Stimulated activated CD8-positive, alpha-beta memory T cell treated with anti-CD3 and anti-CD28 coated beads, Interleukin-2, amount 100 ng/mL, for 48 hours (primary cell): ENCODE measurements at regions not wholly inside any gene's neighbourhood (a gene's known extent, or its start where the extent isn't known, plus 50 kb on each side); places are given as distances from the start of the nearest gene placed in this dataset.
"Not testable (repeated sequence)": the region's sequence is repeated elsewhere in the genome, so short reads cannot be mapped to it uniquely, and the experiment has no call there.

Experiments used
- DNase-seq, 2 donors: peaks; one replicate each; pipeline ENCODE4 v3.0.0-alpha.2; 2020; ENCODE audit warnings: low read depth in 2 of 2

DNA sequence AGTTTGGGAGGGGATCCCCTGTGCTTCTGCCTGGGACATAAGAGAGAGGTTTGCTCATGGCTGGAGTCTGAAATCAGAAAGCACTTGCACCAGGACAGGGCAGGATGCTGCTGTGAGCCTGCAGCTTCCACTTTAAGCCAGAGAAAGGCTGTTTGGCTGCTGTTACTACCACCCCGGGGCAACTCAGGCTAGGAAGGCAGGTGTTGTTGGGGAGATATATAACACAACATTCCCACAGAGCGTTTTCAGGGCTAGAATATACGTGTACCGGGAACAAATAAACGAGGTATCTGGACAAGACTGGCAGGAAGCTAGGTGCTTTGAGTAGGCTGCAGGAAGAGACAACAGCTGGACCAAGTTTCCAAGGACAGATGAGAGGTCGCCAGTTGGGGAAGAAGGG is 313.3 kb upstream of the CCL2 start:
- DNase-seq, result no peak

DNA sequence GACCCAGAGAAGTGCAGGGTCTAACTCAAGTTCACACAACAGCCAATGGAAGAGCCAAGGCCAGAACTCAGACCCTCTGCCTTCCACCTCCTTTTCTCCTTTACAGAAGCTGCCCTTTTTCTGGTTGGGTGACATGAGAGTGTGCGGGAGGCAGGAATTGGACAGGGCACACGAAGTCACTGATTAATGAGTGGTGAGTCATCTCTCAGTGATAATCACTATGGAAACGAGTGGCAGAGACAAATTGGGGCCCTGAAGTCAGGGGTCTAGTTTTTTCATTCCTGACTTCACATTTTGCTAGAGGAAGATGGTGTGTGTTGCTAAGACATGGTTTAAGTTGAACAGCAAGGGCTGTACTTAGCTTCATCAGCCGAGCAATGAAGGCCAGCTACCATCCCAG is 312.7 kb upstream of the CCL2 start:
- no peak for DNase-seq

DNA sequence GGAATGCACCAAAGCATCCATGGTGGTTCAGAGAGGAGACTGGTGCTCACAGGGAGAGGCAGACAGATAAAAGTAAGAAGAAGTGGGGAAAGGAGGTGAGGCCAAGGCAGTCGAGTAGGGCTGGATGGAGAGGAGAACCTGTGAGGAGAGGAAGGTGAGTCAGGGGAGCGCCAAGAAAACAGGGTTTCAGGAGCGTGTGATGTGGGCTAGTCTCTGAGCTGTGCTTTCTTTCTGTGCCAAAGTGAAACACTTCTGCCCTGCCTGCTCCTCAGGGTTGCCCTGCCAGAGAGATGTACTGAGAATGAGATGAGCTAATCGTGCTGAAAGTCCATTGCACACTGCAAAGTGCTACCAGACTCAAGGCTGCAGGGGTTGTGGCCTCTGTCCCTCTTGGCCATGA is 310.7 kb upstream of the CCL2 start:
- DNase-seq, result no peak

DNA sequence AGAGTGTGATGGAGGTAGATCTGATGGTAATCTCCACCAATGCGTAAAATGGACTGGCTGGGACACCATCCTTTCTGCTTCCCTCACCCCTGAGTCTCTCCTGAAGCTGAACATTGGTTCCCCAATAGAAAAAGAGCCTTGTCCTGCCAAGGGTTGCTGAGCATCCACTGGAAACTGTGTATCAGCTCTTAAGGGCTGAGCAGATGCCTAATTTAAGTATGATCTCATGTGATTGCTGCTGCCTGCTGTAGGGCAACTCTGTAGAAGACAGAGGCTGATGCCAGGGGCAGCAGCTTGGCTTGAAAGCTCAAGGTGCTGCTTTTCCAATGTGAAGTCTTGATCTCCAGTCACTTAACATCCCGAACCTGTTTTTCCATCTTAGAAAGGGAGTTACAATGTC is 310.3 kb upstream of the CCL2 start:
- DNase-seq, result no peak

DNA sequence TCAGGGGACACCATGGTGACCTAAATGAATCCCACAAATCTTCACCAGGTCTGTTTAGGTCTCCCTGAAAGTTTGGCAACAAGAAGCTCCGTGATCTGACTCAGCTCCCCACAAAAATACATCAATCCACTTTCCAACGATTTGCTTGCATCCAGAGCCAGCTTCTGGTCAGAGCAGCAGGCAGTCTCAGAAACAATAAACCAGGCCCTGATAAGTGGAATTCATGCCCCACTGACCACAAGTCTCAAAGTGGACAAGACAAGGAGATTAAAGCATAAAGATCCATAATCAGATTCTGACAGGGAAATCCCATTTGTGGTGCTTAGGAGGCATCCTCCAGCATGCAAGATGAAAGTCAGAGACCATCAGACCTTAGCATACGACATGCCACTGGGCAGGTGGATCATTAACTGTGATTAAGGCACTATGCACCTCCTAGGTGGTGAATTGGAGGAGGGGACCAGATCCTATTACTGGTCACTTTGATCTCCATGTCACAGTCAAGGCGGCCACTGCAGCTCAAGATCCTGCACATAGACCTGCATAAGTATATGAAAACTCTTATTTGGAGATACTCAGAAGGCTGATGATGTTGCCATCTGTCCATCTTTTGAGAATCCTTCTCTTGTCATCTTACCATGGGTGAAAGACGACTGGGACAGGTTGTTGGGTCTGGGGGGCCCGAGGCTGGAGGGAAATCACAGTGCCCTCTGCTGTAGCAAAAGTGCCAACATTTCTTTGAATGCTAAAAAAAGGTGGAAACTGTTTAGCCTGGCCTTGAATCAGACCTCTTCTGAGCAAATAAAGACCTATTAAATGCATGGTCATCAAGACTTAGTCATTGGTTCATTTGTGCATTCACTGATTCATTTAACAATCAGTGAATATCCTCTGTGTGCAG is 309.2 kb upstream of the CCL2 start:
- no peak for DNase-seq

DNA sequence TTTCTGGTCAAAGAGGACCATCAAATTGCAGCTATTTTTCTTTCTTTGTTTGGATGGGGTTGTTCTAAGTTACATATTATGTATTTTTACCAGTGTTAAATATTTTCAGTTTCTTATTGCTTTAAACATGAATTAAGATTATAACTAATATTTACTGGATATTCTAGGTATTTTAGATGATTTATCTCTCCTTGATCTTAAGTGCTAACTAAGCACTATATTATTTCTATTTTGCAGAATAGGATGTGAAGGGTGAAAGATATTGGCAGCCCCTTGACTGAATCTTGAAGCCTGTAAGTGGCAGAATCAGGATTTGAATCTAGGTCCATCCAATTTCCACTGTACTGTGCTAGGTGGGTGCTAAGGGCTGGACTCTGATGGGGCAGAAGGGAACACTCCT is 307.3 kb upstream of the CCL2 start:
- DNase-seq, result no peak

DNA sequence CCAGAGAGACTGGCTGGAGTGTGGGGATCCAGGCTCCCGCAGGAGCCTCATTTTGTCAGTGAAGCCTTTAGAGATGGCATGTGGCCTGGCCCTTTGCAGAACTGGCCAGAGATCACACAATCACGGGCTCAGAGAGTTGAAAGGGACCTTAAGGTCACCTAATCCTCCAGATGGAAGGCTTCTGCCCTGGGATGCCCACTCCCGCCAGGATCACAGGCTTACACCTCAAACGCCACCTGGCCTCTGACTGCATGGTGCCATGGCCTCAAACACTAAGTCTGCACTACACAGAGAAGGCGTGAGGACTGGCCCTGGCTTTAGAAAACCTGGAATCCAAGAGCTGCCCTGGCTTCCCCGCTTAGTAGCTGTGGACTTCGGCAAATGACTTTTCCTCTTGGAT is 306.8 kb upstream of the CCL2 start:
- no peak for DNase-seq

- DNase-seq, result no peak
Observed at GRCh38 chr17:33949100-33949499, 306.0 kb upstream of the CCL2 start.

GRCh38 chr17:33950061-33950460 is 305.0 kb upstream of the CCL2 start:
- DNase-seq, result no peak

DNA sequence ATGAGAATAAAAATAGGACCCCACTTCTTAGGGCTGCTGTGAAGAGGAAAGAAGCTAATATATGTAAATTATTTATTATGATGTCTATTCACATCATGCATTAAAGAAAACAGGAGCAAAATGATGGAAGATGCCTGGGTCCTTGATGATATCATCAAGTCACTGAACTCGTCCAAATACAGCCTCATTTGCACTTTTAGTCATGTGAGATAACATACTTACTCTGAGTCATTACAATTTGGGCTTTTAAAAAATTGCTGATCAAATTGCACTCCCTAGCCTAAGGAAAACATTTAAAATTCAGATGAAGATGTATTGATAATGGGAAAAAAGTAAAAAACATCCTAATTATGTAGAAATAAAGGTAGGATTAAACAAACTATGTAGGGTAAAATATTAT is 302.7 kb upstream of the CCL2 start:
- no peak for DNase-seq

DNA sequence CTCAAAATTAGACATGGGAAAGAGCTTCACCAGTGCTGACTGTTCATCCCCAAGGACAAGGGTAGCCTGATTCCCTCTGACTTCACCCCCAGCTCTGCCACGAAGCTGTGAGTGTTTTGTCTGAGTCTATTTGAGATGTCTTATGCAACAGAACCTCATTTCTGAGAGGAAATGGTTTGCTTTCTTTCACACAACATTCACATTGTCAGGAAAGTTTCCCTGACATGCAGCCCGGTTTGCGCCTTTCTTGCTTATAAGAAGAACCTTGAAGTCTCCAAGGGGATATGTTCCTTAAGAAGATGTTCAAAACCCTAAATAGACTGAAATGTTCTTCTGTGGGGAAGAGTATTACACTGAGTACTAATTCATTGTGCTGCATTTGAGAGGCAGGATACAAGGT is 300.5 kb upstream of the CCL2 start:
- no peak for DNase-seq

- DNase-seq, result no peak
Observed at GRCh38 chr17:33955461-33955860, 299.6 kb upstream of the CCL2 start.

GRCh38 chr17:33959098-33959497 is 296.0 kb upstream of the CCL2 start:
- DNase-seq, result not testable (repeated sequence)

DNA sequence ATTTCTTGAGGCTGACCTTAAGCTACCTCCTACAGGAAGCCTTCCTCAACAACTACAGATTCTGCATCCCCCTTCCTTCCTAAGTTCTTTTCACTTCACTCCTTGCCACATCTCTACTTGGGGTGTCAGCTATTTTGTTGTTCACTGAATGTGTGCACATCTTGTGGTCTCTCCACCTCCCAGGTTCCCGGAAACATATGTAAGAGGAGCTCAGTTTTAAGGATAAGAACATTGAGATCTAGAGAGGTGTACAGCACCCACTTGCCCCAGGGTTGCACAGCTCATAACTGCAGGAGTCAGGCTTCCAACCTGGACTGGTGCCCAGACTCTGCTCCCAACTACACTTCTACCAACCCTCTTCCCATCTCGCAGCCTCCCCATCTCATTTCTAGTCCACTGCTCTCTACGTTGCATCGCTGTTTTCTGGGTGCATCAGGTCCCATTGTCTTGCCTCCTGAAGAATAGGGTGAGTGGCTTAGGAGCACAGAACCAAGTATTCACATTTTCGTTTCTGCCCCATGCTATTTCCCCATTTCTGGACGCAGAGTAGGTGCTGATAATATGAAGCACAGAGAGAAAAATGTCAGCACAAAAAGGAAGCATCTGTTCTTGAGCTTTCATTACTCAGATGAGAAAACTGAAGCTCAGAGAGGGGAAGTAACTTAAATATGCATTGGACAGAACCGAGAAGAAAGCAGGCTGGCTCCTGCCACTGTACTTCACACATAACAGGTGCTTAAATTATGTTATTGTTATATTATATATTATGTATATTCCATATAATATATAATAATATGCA is 292.0 kb upstream of the CCL2 start:
- DNase-seq, result no peak

DNA sequence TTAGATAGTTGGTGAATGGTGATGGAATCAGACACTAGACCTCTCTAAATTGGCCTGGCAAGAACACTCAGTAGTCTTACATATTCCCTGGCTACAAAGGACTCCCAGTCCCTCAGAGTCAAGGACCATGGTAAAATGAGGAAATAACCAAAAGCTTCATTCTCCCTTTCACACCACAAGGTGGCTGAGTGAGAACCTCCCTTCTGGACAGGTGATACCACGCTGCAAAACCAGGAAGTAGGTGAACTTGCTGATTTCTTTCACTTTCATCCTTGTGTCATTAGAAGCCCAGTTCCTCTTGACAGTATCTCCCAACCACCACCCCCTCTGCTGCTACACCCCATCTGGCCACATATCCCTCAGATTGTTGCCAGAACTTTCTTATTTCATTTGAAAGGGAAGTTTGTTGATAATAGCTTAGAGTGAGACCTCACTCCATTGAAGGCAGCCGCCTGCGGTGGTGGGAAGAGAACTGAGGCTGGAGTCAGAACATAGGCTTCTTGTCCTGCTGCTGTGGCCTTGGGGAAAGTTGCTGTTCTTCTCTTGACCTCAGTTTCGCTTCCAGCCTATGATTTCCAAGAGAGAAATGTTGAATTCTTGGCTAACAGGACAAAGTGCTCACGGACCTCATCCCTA is 290.6 kb upstream of the CCL2 start:
- DNase-seq, result no peak

DNA sequence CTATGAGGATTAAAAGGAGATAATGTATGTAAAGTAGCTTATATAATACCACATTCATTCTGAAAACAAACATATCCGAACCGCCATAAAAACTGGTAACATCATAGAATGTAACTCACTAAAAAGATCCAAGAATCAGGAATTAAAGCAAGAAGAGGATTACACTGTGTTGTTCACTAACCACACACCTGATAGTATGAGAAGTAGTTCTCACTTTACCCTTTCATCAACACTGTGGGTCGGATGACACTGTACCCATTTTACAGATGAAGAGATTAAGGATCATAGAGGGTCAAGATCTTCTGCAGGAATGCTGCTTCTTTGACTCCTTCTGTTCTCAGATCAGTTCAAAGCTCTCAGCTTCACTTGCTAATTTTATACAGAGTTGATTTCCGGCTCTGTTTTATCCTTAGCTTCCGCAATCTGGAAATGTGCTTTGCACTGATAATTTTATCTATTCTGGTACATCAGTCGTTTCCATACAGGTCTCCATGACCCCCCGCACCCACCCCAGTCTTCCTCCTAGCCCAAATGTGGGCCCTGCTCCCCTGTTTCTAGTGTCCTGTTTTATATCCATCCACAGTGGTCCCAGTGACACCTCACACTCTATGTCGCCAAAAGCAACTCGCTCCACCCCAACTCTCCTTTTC is 288.6 kb upstream of the CCL2 start:
- no peak for DNase-seq

GRCh38 chr17:33967608-33968349 is 287.3 kb upstream of the CCL2 start:
- no peak for DNase-seq

DNA sequence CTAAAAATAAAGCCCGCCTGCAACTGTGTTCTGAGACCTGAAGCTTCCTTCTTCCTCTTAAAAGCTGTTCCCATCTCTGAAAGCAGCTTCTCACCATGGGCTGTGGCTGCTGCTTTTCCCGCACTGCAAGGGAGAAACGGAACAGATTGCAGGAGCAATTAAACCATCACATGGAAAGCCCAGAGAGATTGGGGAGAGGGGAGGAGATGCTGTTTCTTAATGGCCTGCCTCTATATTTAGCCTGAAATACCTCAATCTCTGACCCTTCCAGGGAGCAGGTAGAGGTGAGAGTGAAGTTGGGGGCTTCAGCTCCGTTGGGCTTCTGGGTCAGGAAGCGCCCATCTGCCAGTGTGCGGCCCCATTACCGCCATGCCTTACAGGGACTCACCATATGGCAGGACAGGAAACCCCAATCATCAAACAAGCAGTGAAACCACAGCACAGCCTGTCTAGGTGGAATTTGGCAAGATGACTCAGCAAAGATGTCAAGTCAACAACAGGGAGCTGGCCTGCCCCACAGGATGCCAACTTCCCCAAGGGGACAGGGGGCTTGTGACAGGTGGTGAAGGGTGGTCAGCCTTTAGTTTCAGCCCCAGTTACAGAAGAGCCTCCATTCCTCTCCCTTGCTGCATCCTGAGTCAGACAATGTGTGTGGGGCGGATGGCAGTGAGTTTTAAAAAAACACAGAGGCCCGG is 286.6 kb upstream of the CCL2 start:
- peak in 1 of 2 donors; percentile 3 for DNase-seq

- DNase-seq, result no peak
Observed at GRCh38 chr17:33970279-33970678, 284.8 kb upstream of the CCL2 start.

DNA sequence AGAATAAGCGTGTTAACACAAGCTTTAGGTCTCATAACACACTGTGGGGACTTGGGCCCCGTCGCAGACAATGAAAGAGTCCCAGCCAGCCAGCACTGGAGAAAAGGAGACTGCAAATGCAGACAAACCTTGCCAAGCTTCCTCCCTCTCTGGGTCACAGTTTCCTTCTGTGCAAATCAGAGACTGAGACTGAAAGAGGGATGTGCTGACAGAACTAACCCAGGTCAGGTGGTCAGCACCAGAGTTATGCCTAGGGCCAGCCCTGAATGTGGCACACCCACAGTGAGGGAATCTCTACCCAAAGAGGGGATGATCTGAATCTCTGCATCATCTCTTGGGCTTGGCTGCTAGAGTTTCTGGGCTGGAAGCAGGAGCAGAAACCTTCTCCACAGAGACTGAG is 282.3 kb upstream of the CCL2 start:
- DNase-seq, result no peak

DNA sequence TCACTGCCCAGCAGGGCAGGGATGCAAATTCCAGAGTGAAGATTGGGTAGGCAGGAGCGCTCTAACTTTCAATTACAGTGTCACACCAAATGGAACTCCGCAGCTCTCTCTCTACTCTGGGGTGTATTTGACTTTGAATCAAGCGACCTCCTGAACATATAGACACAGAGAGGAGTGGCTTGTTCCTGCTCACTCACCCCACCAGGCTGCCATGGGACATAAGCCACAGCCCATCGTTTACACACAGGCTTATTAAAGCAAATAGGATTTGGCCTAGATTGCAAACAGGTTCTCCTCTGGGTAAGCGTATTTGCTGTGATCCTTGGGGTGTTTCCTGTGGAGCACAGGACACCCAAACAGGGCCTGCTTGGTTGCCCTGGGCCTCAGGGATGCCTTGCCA is 281.6 kb upstream of the CCL2 start:
- no peak for DNase-seq
